ENCODE measurements at regions not wholly inside any gene's neighbourhood (a gene's known extent, or its start where the extent isn't known, plus 50 kb on each side); places are given as distances from the start of the nearest gene placed in this dataset.

GRCh38 chr14:26191123-26191522 lies 406.7 kb downstream of the NOVA1 start:
- Histone ChIP-seq H3K27me3 (ENCODE audit: insufficient read depth, poor library complexity, severe bottlenecking) (no peaks in the 10 kb centered on the region), H3K36me3 (ENCODE audit: low read depth) (no peaks in the 10 kb centered on the region), H3K27ac (ENCODE audit: poor library complexity, severe bottlenecking) (no peak overlapping the region), H3K9me3 (ENCODE audit: severe bottlenecking) (no peaks in the 10 kb centered on the region), H3K4me1 (ENCODE audit: insufficient read depth, poor library complexity, severe bottlenecking) (no peaks in the 10 kb centered on the region), H3K4me3 (ENCODE audit: severe bottlenecking) (no peak overlapping the region)
- TF ChIP-seq CTCF (IDR thresholded peaks at IDR 0.05; ENCODE audit: poor library complexity, severe bottlenecking), result peak; percentile 17
- ATAC-seq (ENCODE audit: low read depth) (no peak; the same call in 2 of the 3 replicates), DNase-seq (ENCODE audit: low spot score) (no peak)

- no peaks in the 10 kb centered on the region for H3K9me3 ChIP-seq (ENCODE audit: severe bottlenecking)
- no peak for DNase-seq (ENCODE audit: low spot score)
Observed at GRCh38 chr14:26190646-26191045, 407.2 kb downstream of the NOVA1 start.

GRCh38 chr14:26187996-26188620 lies 409.7 kb downstream of the NOVA1 start:
- H3K36me3 ChIP-seq (ENCODE audit: low read depth), result no peaks in the 10 kb centered on the region
- ATAC-seq (ENCODE audit: low read depth) (no peak), DNase-seq (ENCODE audit: low spot score) (no peak)

More at GRCh38 chr14:26190646-26191045, 407.2 kb downstream of the NOVA1 start:
- Histone ChIP-seq H3K4me1 (ENCODE audit: insufficient read depth, poor library complexity, severe bottlenecking) (no peaks in the 10 kb centered on the region), H3K27me3 (ENCODE audit: insufficient read depth, poor library complexity, severe bottlenecking) (no peaks in the 10 kb centered on the region), H3K4me3 (ENCODE audit: severe bottlenecking) (no peak overlapping the region), H3K27ac (ENCODE audit: poor library complexity, severe bottlenecking) (no peak overlapping the region), H3K36me3 (ENCODE audit: low read depth) (no peaks in the 10 kb centered on the region)
- ATAC-seq (ENCODE audit: low read depth), result no peak
- TF ChIP-seq CTCF (IDR thresholded peaks at IDR 0.05; ENCODE audit: poor library complexity, severe bottlenecking), result no peak

GRCh38 chr14:26180221-26180620 lies 417.6 kb downstream of the NOVA1 start:
- TF ChIP-seq CTCF (IDR thresholded peaks at IDR 0.05; ENCODE audit: poor library complexity, severe bottlenecking), result no peak
- DNase-seq (ENCODE audit: low spot score) (no peak), ATAC-seq (ENCODE audit: low read depth) (no peak)
- Histone ChIP-seq H3K4me3 (ENCODE audit: severe bottlenecking) (no peak overlapping the region), H3K27ac (ENCODE audit: poor library complexity, severe bottlenecking) (no peak overlapping the region), H3K9me3 (ENCODE audit: severe bottlenecking) (no peaks in the 10 kb centered on the region), H3K36me3 (ENCODE audit: low read depth) (no peaks in the 10 kb centered on the region), H3K27me3 (ENCODE audit: insufficient read depth, poor library complexity, severe bottlenecking) (peaks cover 14% of the 10 kb centered on the region), H3K4me1 (ENCODE audit: insufficient read depth, poor library complexity, severe bottlenecking) (no peaks in the 10 kb centered on the region)

More at GRCh38 chr14:26187996-26188620, 409.7 kb downstream of the NOVA1 start:
- H3K27me3 ChIP-seq (ENCODE audit: insufficient read depth, poor library complexity, severe bottlenecking), result no peaks in the 10 kb centered on the region
- no peak for TF ChIP-seq CTCF (IDR thresholded peaks at IDR 0.05; ENCODE audit: poor library complexity, severe bottlenecking)
- no peak overlapping the region for H3K4me3 ChIP-seq (ENCODE audit: severe bottlenecking)
- no peaks in the 10 kb centered on the region for H3K4me1 ChIP-seq (ENCODE audit: insufficient read depth, poor library complexity, severe bottlenecking)
- H3K9me3 ChIP-seq (ENCODE audit: severe bottlenecking), result no peaks in the 10 kb centered on the region
- no peak overlapping the region for H3K27ac ChIP-seq (ENCODE audit: poor library complexity, severe bottlenecking)

- TF ChIP-seq CTCF (IDR thresholded peaks at IDR 0.05; ENCODE audit: poor library complexity, severe bottlenecking), result no peak
- Histone ChIP-seq H3K4me3 (ENCODE audit: severe bottlenecking) (no peak overlapping the region), H3K27me3 (ENCODE audit: insufficient read depth, poor library complexity, severe bottlenecking) (peaks cover 21% of the 10 kb centered on the region), H3K4me1 (ENCODE audit: insufficient read depth, poor library complexity, severe bottlenecking) (no peaks in the 10 kb centered on the region), H3K36me3 (ENCODE audit: low read depth) (no peaks in the 10 kb centered on the region), H3K9me3 (ENCODE audit: severe bottlenecking) (no peaks in the 10 kb centered on the region), H3K27ac (ENCODE audit: poor library complexity, severe bottlenecking) (no peak overlapping the region)
- ATAC-seq (ENCODE audit: low read depth), result no peak
- DNase-seq (ENCODE audit: low spot score), result no peak
Observed at GRCh38 chr14:26175658-26176057, 422.2 kb downstream of the NOVA1 start.
